Kidney (tissue), 13 donors: ENCODE measurements at regions not wholly inside any gene's neighbourhood (a gene's known extent, or its start where the extent isn't known, plus 50 kb on each side); places are given as distances from the start of the nearest gene placed in this dataset.

Experiments used
- DNase-seq, 5 donors: peaks; one replicate each; pipeline ENCODE4 v3.0.0-alpha.2; 2013 to 2020
- FAIRE-seq: peaks from 2 replicates; lab custom pipeline; 2012; peaks lifted over from hg19 to GRCh38; lab: Jason Lieb, UNC
- H3K27ac ChIP-seq, 2 donors: one replicate each; pipeline ENCODE4 v1.7.0; 2013; ENCODE audit warnings: low read depth in 2 of 2, low read length in 2 of 2, inconsistent platforms in 1 of 2
- H3K27me3 ChIP-seq: one replicate; pipeline ENCODE4 v1.7.1; 2013; ENCODE audit warnings: low read length, inconsistent platforms; ENCODE audit not compliant: control insufficient read depth, insufficient read depth
- H3K36me3 ChIP-seq, 3 donors: one replicate each; pipeline versions ENCODE4 v1.7.0 to v1.7.1; 2013; ENCODE audit warnings: low read length in 3 of 3, control low read depth in 1 of 3, inconsistent platforms in 1 of 3; ENCODE audit not compliant: insufficient read depth in 3 of 3, control insufficient read depth in 2 of 3
- H3K4me1 ChIP-seq, 3 donors: one replicate each; pipeline versions ENCODE4 v1.7.0 to v1.7.1; 2013; ENCODE audit warnings: low read length in 3 of 3, inconsistent platforms in 1 of 3, low read depth in 1 of 3; ENCODE audit not compliant: control insufficient read depth in 2 of 3, insufficient read depth in 2 of 3
- H3K4me3 ChIP-seq, 3 donors: one replicate each; pipeline versions ENCODE4 v1.7.0 to v1.8.1; 2013; ENCODE audit warnings: low read length in 3 of 3, control low read depth in 1 of 3, inconsistent platforms in 1 of 3
- H3K9ac ChIP-seq, 3 donors: one replicate each; pipeline versions ENCODE4 v1.7.0 to v1.7.1; 2013; ENCODE audit warnings: low read length in 3 of 3, control low read depth in 1 of 3, inconsistent platforms in 1 of 3
- H3K9me3 ChIP-seq, 3 donors: one replicate each; pipeline versions ENCODE4 v1.7.0 to v1.7.1; 2013; ENCODE audit warnings: low read length in 3 of 3, control low read depth in 1 of 3, inconsistent platforms in 1 of 3; ENCODE audit not compliant: control insufficient read depth in 2 of 3, insufficient read depth in 1 of 3
- intact Hi-C: fragments of 100-400 bp; cut with DNase I; formaldehyde crosslinking; loops from one replicate; pipeline ENCODE4 v1.11.1; 2022
- TF ChIP-seq, protein P1 (sequence below): IDR thresholded peaks from 3 replicates; pipeline ENCODE4 v1.5.1; 2012; ENCODE audit warnings: mild to moderate bottlenecking, moderate library complexity, borderline replicate concordance; ENCODE audit not compliant: insufficient read depth; ENCODE audit errors: extremely low read depth
- donor health status: control.
- donor health status: control.
- donor health status: control.
- donor health status: control.
- donor health status: control.
- donor health status: DM: yes; HTN: yes; CAD: no.
- donor health status: Normal renal cell carcinoma (clear cell type).

DNA sequence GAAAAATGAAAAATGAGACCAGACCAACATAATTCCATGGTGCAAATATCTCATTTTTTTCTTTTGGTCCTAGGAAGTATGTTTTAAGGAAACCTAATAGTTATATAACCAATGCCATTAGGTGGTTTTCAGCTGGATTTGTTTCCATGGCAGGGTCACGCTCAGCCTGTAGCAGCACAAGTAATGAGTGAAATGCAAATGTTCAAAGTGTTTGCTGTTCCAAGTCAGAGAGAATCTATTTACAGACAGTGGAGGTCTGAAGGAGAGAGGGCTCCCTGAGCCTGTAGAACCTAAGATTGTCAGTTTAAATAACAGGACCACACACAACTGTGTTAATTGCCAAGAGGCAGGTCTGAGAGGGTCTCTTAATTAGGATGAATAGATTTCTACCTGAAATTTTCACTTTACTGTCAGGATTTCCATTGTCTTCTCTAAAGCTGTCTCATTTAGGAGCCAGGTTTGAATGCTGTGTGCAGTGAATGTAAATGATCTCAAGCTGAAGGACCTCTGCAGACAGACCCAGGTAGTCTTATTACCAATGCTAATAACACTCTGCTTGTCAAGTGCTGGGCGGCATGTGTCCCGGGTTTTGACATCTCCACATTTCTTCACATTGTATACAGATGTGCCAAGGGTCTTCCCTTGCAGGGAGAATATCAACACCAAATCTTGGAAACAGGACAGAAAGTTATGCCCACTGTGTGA is 317.3 kb upstream of the NECTIN3 start:
- Histone ChIP-seq H3K4me3 (no peak overlapping the region), H3K4me1 (no peaks in the 10 kb centered on the region), H3K27ac (no peak overlapping the region), H3K27me3 (no peaks in the 10 kb centered on the region), H3K36me3 (no peaks in the 10 kb centered on the region), H3K9ac (no peak overlapping the region), H3K9me3 (no peaks in the 10 kb centered on the region)
- intact Hi-C loops = no loop called here
- TF ChIP-seq, protein P1, sequence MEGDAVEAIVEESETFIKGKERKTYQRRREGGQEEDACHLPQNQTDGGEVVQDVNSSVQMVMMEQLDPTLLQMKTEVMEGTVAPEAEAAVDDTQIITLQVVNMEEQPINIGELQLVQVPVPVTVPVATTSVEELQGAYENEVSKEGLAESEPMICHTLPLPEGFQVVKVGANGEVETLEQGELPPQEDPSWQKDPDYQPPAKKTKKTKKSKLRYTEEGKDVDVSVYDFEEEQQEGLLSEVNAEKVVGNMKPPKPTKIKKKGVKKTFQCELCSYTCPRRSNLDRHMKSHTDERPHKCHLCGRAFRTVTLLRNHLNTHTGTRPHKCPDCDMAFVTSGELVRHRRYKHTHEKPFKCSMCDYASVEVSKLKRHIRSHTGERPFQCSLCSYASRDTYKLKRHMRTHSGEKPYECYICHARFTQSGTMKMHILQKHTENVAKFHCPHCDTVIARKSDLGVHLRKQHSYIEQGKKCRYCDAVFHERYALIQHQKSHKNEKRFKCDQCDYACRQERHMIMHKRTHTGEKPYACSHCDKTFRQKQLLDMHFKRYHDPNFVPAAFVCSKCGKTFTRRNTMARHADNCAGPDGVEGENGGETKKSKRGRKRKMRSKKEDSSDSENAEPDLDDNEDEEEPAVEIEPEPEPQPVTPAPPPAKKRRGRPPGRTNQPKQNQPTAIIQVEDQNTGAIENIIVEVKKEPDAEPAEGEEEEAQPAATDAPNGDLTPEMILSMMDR = no peak
- no peak for FAIRE-seq
- peak in 3 of 5 donors; percentile 22 to 39 (median 26) for DNase-seq

GRCh38 chr3:110755345-110755744 is 316.3 kb upstream of the NECTIN3 start:
- no peak overlapping the region for H3K9ac ChIP-seq
- FAIRE-seq = no peak

DNA sequence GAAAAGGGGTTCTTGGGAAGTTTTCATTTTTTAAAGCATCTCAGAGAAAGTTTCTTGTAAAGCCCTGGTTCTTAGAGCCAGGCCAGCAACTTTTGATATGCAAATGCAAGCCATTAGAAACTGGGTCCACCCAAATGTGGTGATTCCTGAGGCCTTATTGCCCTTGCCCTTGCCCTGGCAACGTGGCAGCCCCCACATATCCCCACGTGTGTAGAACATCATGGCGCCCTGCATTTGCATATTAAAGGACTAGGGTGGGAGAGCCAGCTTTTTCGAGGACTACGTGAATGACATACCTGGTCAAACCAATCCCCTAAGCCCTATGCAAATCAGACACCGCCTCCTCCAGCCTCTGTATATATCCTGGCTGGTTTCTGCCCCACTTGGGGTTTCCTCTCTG is 314.9 kb upstream of the NECTIN3 start:
- Histone ChIP-seq H3K27ac (no peak overlapping the region), H3K27me3 (no peaks in the 10 kb centered on the region), H3K9me3 (no peaks in the 10 kb centered on the region), H3K4me1 (no peaks in the 10 kb centered on the region), H3K4me3 (no peak overlapping the region), H3K36me3 (no peaks in the 10 kb centered on the region), H3K9ac (no peak overlapping the region)
- no peak for FAIRE-seq
- DNase-seq = no peak
- intact Hi-C loops = no loop called here
- TF ChIP-seq, protein P1 = no peak

More at GRCh38 chr3:110755345-110755744, 316.3 kb upstream of the NECTIN3 start:
- H3K4me3 ChIP-seq = no peak overlapping the region
- no peak for DNase-seq
- H3K36me3 ChIP-seq = no peaks in the 10 kb centered on the region
- TF ChIP-seq, protein P1 = no peak
- H3K27ac ChIP-seq = no peak overlapping the region
- no peaks in the 10 kb centered on the region for H3K9me3 ChIP-seq
- intact Hi-C loops = no loop called here
- no peaks in the 10 kb centered on the region for H3K27me3 ChIP-seq
- H3K4me1 ChIP-seq = no peaks in the 10 kb centered on the region
